ENCODE measurements at regions not wholly inside any gene's neighbourhood (a gene's known extent, or its start where the extent isn't known, plus 50 kb on each side); places are given as distances from the start of the nearest gene placed in this dataset.
"Not testable (repeated sequence)": the region's sequence is repeated elsewhere in the genome, so short reads cannot be mapped to it uniquely, and the experiment has no call there.

- no peaks in the 10 kb centered on the region for H3K27me3 Mint-ChIP-seq (ENCODE audit: unreplicated experiment)
- peaks cover 16% of the 10 kb centered on the region for H3K9me3 Mint-ChIP-seq (ENCODE audit: unreplicated experiment)
- no peak for DNase-seq (ENCODE audit: extremely low spot score, unreplicated experiment)
- no peak overlapping the region for H3K27ac Mint-ChIP-seq (ENCODE audit: unreplicated experiment)
- H3K36me3 Mint-ChIP-seq (ENCODE audit: unreplicated experiment), result no peaks in the 10 kb centered on the region
- no peak overlapping the region for H3K4me3 Mint-ChIP-seq (ENCODE audit: unreplicated experiment)
- H3K4me1 Mint-ChIP-seq (ENCODE audit: unreplicated experiment), result peaks cover 25% of the 10 kb centered on the region
- TF ChIP-seq CTCF (IDR thresholded peaks at IDR 0.05), result no peak
Observed at GRCh38 chr6:49322861-49323260, 140.2 kb downstream of the MMUT start.

DNA sequence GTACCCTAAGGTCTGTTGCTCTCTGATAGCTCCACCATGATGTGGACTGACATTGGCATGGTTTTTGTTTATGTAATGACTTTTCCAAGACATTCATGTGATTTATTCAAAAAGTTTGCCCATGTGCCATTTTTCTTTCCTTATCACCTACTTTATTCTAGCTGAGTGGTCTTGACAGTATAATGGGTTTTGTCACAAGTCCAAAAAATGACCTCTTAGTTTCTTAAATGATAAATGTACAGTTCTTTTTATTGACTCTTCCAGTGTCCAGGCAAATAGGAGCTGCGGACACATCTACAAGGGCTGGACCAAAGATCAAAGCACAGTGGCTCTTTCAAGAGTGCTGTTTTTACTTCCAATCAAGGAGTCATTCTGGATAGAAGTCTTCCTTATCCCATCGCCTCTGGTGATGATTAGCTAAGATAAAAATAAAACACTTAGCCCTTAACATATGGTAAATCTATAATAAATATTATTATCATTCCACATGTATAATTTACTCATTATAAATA lies 141.4 kb downstream of the MMUT start:
- Mint-ChIP-seq H3K27me3 (ENCODE audit: unreplicated experiment) (no peaks in the 10 kb centered on the region), H3K36me3 (ENCODE audit: unreplicated experiment) (no peaks in the 10 kb centered on the region), H3K4me3 (ENCODE audit: unreplicated experiment) (no peak overlapping the region), H3K27ac (ENCODE audit: unreplicated experiment) (no peak overlapping the region), H3K9me3 (ENCODE audit: unreplicated experiment) (peaks cover 25% of the 10 kb centered on the region), H3K4me1 (ENCODE audit: unreplicated experiment) (peaks cover 15% of the 10 kb centered on the region)
- no peak for TF ChIP-seq CTCF (IDR thresholded peaks at IDR 0.05)
- DNase-seq (ENCODE audit: extremely low spot score, unreplicated experiment), result no peak

GRCh38 chr6:49305010-49305409 lies 158.0 kb downstream of the MMUT start:
- Mint-ChIP-seq H3K4me3 (ENCODE audit: unreplicated experiment) (no peak overlapping the region), H3K4me1 (ENCODE audit: unreplicated experiment) (peaks cover 9% of the 10 kb centered on the region), H3K27ac (ENCODE audit: unreplicated experiment) (no peak overlapping the region), H3K36me3 (ENCODE audit: unreplicated experiment) (no peaks in the 10 kb centered on the region), H3K27me3 (ENCODE audit: unreplicated experiment) (no peaks in the 10 kb centered on the region), H3K9me3 (ENCODE audit: unreplicated experiment) (peaks cover 8% of the 10 kb centered on the region)
- TF ChIP-seq CTCF (IDR thresholded peaks at IDR 0.05), result no peak
- no peak for DNase-seq (ENCODE audit: extremely low spot score, unreplicated experiment)

- not testable (repeated sequence) for DNase-seq (ENCODE audit: extremely low spot score, unreplicated experiment); H3K36me3 Mint-ChIP-seq (ENCODE audit: unreplicated experiment); H3K4me3 Mint-ChIP-seq (ENCODE audit: unreplicated experiment); H3K27me3 Mint-ChIP-seq (ENCODE audit: unreplicated experiment); H3K9me3 Mint-ChIP-seq (ENCODE audit: unreplicated experiment); H3K27ac Mint-ChIP-seq (ENCODE audit: unreplicated experiment)
- H3K4me1 Mint-ChIP-seq (ENCODE audit: unreplicated experiment), result peaks cover 11% of the 10 kb centered on the region
Observed at GRCh38 chr6:49304393-49304792, 158.7 kb downstream of the MMUT start.

DNA sequence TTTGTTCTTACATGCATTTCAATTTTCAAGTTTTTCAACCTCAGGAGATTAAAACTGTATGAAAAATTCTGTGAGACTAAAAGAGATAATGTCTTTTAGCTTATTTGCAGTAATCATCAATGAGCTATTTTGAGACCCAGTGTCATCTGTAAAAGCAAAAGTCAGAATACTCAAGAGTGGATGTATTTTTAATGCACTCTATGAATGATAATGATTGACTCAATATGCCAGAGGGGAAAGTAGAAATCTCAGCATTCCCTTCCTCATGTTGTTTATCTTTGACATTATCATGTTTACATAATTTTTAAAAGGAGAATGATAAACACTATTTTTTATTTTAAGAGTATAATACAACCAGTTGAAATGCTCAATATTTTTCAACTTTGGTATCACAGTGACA lies 162.1 kb downstream of the MMUT start:
- peaks cover 8% of the 10 kb centered on the region for H3K9me3 Mint-ChIP-seq (ENCODE audit: unreplicated experiment)
- no peak overlapping the region for H3K4me3 Mint-ChIP-seq (ENCODE audit: unreplicated experiment)
- H3K4me1 Mint-ChIP-seq (ENCODE audit: unreplicated experiment), result peaks cover 11% of the 10 kb centered on the region
- H3K36me3 Mint-ChIP-seq (ENCODE audit: unreplicated experiment), result no peaks in the 10 kb centered on the region
- no peaks in the 10 kb centered on the region for H3K27me3 Mint-ChIP-seq (ENCODE audit: unreplicated experiment)
- H3K27ac Mint-ChIP-seq (ENCODE audit: unreplicated experiment), result no peak overlapping the region
- no peak for TF ChIP-seq CTCF (IDR thresholded peaks at IDR 0.05)
- no peak for DNase-seq (ENCODE audit: extremely low spot score, unreplicated experiment)

DNA sequence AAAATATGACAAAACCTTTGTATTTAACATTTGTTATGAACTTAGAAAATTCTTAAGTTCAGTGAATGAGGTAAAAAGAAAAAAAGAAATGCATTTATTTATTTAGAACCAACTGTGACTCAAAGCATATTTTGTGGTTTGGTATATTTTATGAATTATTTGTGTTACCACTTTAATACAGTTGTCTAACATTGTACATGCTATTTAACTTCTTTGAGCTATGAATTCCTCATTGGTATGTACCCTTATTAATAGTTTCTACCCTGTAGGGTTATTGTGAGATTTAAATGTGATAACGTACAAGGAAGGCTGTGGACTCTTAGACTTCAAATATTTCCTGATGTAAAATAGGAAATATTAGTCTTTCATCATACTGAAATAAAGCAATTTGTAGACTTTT lies 162.6 kb downstream of the MMUT start:
- peaks cover 11% of the 10 kb centered on the region for H3K4me1 Mint-ChIP-seq (ENCODE audit: unreplicated experiment)
- DNase-seq (ENCODE audit: extremely low spot score, unreplicated experiment), result no peak
- H3K4me3 Mint-ChIP-seq (ENCODE audit: unreplicated experiment), result no peak overlapping the region
- no peaks in the 10 kb centered on the region for H3K27me3 Mint-ChIP-seq (ENCODE audit: unreplicated experiment)
- no peak for TF ChIP-seq CTCF (IDR thresholded peaks at IDR 0.05)
- no peaks in the 10 kb centered on the region for H3K36me3 Mint-ChIP-seq (ENCODE audit: unreplicated experiment)
- peaks cover 8% of the 10 kb centered on the region for H3K9me3 Mint-ChIP-seq (ENCODE audit: unreplicated experiment)
- no peak overlapping the region for H3K27ac Mint-ChIP-seq (ENCODE audit: unreplicated experiment)
